Peyer's patch (tissue), 4 donors: ENCODE measurements at regions not wholly inside any gene's neighbourhood (a gene's known extent, or its start where the extent isn't known, plus 50 kb on each side); places are given as distances from the start of the nearest gene placed in this dataset.

Source experiments
- DNase-seq, 3 donors: peaks; one replicate each; pipeline ENCODE4 v3.0.0-alpha.2; 2017 to 2019
- H3K27ac ChIP-seq, 4 donors: fragments of 200-600 bp; sonication (generic); one replicate each; pipeline ENCODE4 v1.5.1; 2016 to 2019
- H3K27me3 ChIP-seq, 2 donors: fragments of 200-600 bp; sonication (generic); one replicate each; pipeline ENCODE4 v1.5.1; 2019
- H3K36me3 ChIP-seq, 3 donors: fragments of 200-600 bp; sonication (generic); one replicate each; pipeline ENCODE4 v1.5.1; 2016 to 2019
- H3K4me1 ChIP-seq, 4 donors: fragments of 200-600 bp; sonication (generic); one replicate each; pipeline ENCODE4 v1.5.1; 2016 to 2019
- H3K4me3 ChIP-seq, 4 donors: fragments of 200-600 bp; sonication (generic); 1 replicate in 3 of 4; 2 replicates in 1 of 4; pipeline ENCODE4 v1.5.1; 2016 to 2019; ENCODE audit warnings: mild to moderate bottlenecking in 1 of 4
- H3K9me3 ChIP-seq, 4 donors: fragments of 200-600 bp; sonication (generic); one replicate each; pipeline ENCODE4 v1.5.1; 2016 to 2019; ENCODE audit warnings: mild to moderate bottlenecking in 1 of 4
- CTCF ChIP-seq, 6 experiments: fragments of 450-650 bp in 4 of 6; fragments of 200-600 bp in 2 of 6; sonication (generic) in 1 of 6; IDR thresholded peaks; one replicate each; pipeline ENCODE4 v1.5.1; 2017 to 2019; ENCODE audit warnings: antibody characterized with exemption in 6 of 6, mild to moderate bottlenecking in 3 of 6, moderate library complexity in 1 of 6
- POLR2A ChIP-seq, 2 donors: fragments of 450-650 bp; IDR thresholded peaks; one replicate each; pipeline ENCODE4 v1.5.1; 2017; ENCODE audit warnings: antibody characterized with exemption in 2 of 2, mild to moderate bottlenecking in 2 of 2, moderate library complexity in 2 of 2

- H3K27ac ChIP-seq = no peak overlapping the region
- H3K36me3 ChIP-seq = no peaks in the 10 kb centered on the region
- TF ChIP-seq CTCF (IDR thresholded peaks at IDR 0.05) = no peak
- TF ChIP-seq POLR2A (IDR thresholded peaks at IDR 0.05) = no peak
- H3K4me1 ChIP-seq = peaks cover 0 to 5% (median 0%) of the 10 kb centered on the region in 4 donors
- H3K27me3 ChIP-seq = no peaks in the 10 kb centered on the region
- H3K9me3 ChIP-seq = no peaks in the 10 kb centered on the region
- no peak for DNase-seq
- no peak overlapping the region for H3K4me3 ChIP-seq
These were observed 109.4 kb downstream of the UCHL5 start for GRCh38 chr1:192949783-192950182.

- no peak overlapping the region for H3K4me3 ChIP-seq
- no peak for TF ChIP-seq POLR2A (IDR thresholded peaks at IDR 0.05)
- TF ChIP-seq CTCF (IDR thresholded peaks at IDR 0.05) = no peak
- DNase-seq = peak in 1 of 3 donors; percentile 72
- H3K36me3 ChIP-seq = no peaks in the 10 kb centered on the region
- H3K9me3 ChIP-seq = no peaks in the 10 kb centered on the region
- H3K4me1 ChIP-seq = peaks cover 0 to 5% (median 0%) of the 10 kb centered on the region in 4 donors
- H3K27me3 ChIP-seq = no peaks in the 10 kb centered on the region
- no peak overlapping the region for H3K27ac ChIP-seq
These were observed 108.2 kb downstream of the UCHL5 start for GRCh38 chr1:192950926-192951325.

GRCh38 chr1:192951691-192952460, 107.3 kb downstream of the UCHL5 start:
- no peak overlapping the region for H3K4me3 ChIP-seq
- DNase-seq = no peak
- H3K36me3 ChIP-seq = no peaks in the 10 kb centered on the region
- no peaks in the 10 kb centered on the region for H3K27me3 ChIP-seq
- H3K4me1 ChIP-seq = peaks cover 0 to 5% (median 0%) of the 10 kb centered on the region in 4 donors
- TF ChIP-seq CTCF (IDR thresholded peaks at IDR 0.05) = no peak
- no peak for TF ChIP-seq POLR2A (IDR thresholded peaks at IDR 0.05)
- H3K27ac ChIP-seq = no peak overlapping the region
- no peaks in the 10 kb centered on the region for H3K9me3 ChIP-seq

GRCh38 chr1:192952646-192953045, 106.5 kb downstream of the UCHL5 start:
- H3K4me1 ChIP-seq = peaks cover 0 to 5% (median 0%) of the 10 kb centered on the region in 4 donors
- no peak overlapping the region for H3K4me3 ChIP-seq
- no peaks in the 10 kb centered on the region for H3K9me3 ChIP-seq
- DNase-seq = no peak
- no peaks in the 10 kb centered on the region for H3K36me3 ChIP-seq
- no peak overlapping the region for H3K27ac ChIP-seq
- H3K27me3 ChIP-seq = no peaks in the 10 kb centered on the region
- TF ChIP-seq POLR2A (IDR thresholded peaks at IDR 0.05) (no peak), CTCF (IDR thresholded peaks at IDR 0.05) (no peak)

GRCh38 chr1:192954705-192955265, 104.4 kb downstream of the UCHL5 start:
- Histone ChIP-seq H3K27me3 (no peaks in the 10 kb centered on the region), H3K27ac (no peak overlapping the region), H3K4me3 (no peak overlapping the region), H3K4me1 (peaks cover 0 to 5% (median 0%) of the 10 kb centered on the region in 4 donors), H3K36me3 (no peaks in the 10 kb centered on the region), H3K9me3 (no peaks in the 10 kb centered on the region)
- TF ChIP-seq POLR2A (IDR thresholded peaks at IDR 0.05) = no peak
- TF ChIP-seq CTCF (IDR thresholded peaks at IDR 0.05) = no peak
- DNase-seq = no peak
